ENCODE measurements at regions not wholly inside any gene's neighbourhood (a gene's known extent, or its start where the extent isn't known, plus 50 kb on each side); places are given as distances from the start of the nearest gene placed in this dataset.
A peak's percentile ranks its signal among the peaks of the same experiment; 100 is the strongest.

- H3K36me3 ChIP-seq (ENCODE audit: control insufficient read depth, insufficient read depth, low read length) = no peaks in the 10 kb centered on the region
- no peaks in the 10 kb centered on the region for H3K27me3 ChIP-seq (ENCODE audit: control insufficient read depth, insufficient read depth, low read length)
- TF ChIP-seq CTCF (IDR thresholded peaks at IDR 0.05; ENCODE audit: insufficient read depth, low read length, severe bottlenecking) = no peak
- no peak for FAIRE-seq
- peak; percentile 79 for DNase-seq (ENCODE audit: low read depth)
- H3K4me3 ChIP-seq (ENCODE audit: low read depth, low read length) = no peak overlapping the region
Observed at GRCh38 chr21:28540514-28540913, 452.2 kb downstream of the LTN1 start.

DNA sequence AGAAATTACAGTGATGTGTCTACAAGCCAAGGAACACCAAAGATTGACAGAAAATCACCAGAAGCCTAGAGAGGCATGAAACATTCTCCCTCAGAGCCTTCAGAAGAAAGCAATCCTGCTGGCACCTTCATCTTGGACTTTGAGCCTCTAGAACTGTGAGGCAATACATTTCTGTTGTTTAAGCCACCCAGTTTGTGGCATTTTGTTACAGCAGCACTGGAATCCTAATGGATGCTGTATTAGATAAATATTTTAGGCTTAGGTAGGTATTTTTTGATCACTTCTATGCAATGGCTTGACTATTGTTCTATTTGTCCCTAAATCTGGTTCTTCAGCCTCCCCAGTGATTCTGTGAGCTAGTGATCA is 453.1 kb downstream of the LTN1 start:
- H3K4me3 ChIP-seq (ENCODE audit: low read depth, low read length) = no peak overlapping the region
- FAIRE-seq (no peak), DNase-seq (ENCODE audit: low read depth) (no peak)
- no peaks in the 10 kb centered on the region for H3K36me3 ChIP-seq (ENCODE audit: control insufficient read depth, insufficient read depth, low read length)
- no peaks in the 10 kb centered on the region for H3K27me3 ChIP-seq (ENCODE audit: control insufficient read depth, insufficient read depth, low read length)
- no peak for TF ChIP-seq CTCF (IDR thresholded peaks at IDR 0.05; ENCODE audit: insufficient read depth, low read length, severe bottlenecking)

- Histone ChIP-seq H3K27me3 (ENCODE audit: control insufficient read depth, insufficient read depth, low read length) (no peaks in the 10 kb centered on the region), H3K36me3 (ENCODE audit: control insufficient read depth, insufficient read depth, low read length) (no peaks in the 10 kb centered on the region), H3K4me3 (ENCODE audit: low read depth, low read length) (no peak overlapping the region)
- no peak for TF ChIP-seq CTCF (IDR thresholded peaks at IDR 0.05; ENCODE audit: insufficient read depth, low read length, severe bottlenecking)
- peak; percentile 68 for DNase-seq (ENCODE audit: low read depth)
- FAIRE-seq = no peak
Observed at GRCh38 chr21:28538987-28539622, 453.6 kb downstream of the LTN1 start.

DNA sequence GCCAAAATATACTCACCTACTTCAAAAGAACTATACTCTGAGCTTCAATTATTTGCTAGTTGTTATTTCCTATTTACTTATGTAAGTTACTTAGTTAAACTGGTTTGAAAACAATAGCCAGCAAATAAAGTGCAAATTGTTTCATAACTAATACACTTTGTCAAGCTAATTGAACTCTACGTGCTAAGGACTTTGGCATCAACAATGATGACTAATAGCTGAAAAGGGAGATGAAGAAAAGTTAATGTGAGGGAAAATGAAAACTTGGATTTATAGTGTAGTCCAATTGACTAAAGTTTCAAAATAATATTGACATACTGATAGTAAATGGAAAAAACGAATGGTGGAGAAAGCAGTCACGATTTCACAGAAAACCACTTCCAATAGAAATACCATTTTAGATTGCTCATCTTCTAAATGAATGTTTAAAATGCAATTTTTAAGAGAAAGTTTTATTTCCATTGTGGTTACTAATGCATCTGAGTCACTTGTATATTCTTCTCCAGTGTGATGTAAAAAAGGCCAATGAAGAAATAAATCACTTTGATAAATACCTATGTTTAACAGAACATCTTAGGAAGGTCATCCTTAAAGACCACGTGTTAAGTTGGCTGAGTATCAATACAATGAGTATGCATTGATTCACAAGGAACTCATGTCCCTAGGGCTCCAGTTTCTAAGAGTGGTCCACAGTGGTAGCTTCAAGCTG is 455.2 kb downstream of the LTN1 start:
- Histone ChIP-seq H3K4me3 (ENCODE audit: low read depth, low read length) (no peak overlapping the region), H3K27me3 (ENCODE audit: control insufficient read depth, insufficient read depth, low read length) (no peaks in the 10 kb centered on the region), H3K36me3 (ENCODE audit: control insufficient read depth, insufficient read depth, low read length) (no peaks in the 10 kb centered on the region)
- no peak for TF ChIP-seq CTCF (IDR thresholded peaks at IDR 0.05; ENCODE audit: insufficient read depth, low read length, severe bottlenecking)
- FAIRE-seq = no peak
- DNase-seq (ENCODE audit: low read depth) = peak; percentile 67

- H3K4me3 ChIP-seq (ENCODE audit: low read depth, low read length) = no peak overlapping the region
- DNase-seq (ENCODE audit: low read depth) (no peak), FAIRE-seq (no peak)
- H3K36me3 ChIP-seq (ENCODE audit: control insufficient read depth, insufficient read depth, low read length) = no peaks in the 10 kb centered on the region
- no peaks in the 10 kb centered on the region for H3K27me3 ChIP-seq (ENCODE audit: control insufficient read depth, insufficient read depth, low read length)
- TF ChIP-seq CTCF (IDR thresholded peaks at IDR 0.05; ENCODE audit: insufficient read depth, low read length, severe bottlenecking) = no peak
Observed at GRCh38 chr21:28532446-28532845, 460.2 kb downstream of the LTN1 start.
